ENCODE measurements at regions not wholly inside any gene's neighbourhood (a gene's known extent, or its start where the extent isn't known, plus 50 kb on each side); places are given as distances from the start of the nearest gene placed in this dataset.
"Not testable (repeated sequence)": the region's sequence is repeated elsewhere in the genome, so short reads cannot be mapped to it uniquely, and the experiment has no call there.

DNA sequence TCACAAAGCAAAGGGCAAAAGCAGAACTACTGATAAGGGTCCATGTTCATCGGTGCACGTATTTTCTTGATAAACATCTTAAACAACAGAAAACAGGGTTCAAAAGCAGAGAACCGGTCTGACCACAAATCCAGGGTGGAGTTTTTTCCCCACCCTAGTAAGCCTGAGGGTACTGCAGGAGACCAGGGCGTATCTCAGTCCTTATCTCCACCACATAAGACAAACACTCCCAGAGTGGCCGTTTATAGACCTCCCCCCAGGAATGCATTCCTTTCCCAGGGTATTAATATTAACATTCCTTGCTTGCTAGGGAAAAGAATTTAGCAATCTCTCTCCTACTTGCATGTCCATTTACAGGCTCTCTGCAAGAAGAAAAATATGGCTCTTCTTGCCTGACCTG, 567.9 kb upstream of the HS3ST1 start:
- TF ChIP-seq, protein P1, sequence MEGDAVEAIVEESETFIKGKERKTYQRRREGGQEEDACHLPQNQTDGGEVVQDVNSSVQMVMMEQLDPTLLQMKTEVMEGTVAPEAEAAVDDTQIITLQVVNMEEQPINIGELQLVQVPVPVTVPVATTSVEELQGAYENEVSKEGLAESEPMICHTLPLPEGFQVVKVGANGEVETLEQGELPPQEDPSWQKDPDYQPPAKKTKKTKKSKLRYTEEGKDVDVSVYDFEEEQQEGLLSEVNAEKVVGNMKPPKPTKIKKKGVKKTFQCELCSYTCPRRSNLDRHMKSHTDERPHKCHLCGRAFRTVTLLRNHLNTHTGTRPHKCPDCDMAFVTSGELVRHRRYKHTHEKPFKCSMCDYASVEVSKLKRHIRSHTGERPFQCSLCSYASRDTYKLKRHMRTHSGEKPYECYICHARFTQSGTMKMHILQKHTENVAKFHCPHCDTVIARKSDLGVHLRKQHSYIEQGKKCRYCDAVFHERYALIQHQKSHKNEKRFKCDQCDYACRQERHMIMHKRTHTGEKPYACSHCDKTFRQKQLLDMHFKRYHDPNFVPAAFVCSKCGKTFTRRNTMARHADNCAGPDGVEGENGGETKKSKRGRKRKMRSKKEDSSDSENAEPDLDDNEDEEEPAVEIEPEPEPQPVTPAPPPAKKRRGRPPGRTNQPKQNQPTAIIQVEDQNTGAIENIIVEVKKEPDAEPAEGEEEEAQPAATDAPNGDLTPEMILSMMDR (IDR thresholded peaks at IDR 0.05) = not testable (repeated sequence)
- not testable (repeated sequence) for TF ChIP-seq POLR2A (IDR thresholded peaks at IDR 0.05)

Measured in heart left ventricle (tissue), 13 donors.